Endothelial cell of hepatic sinusoid (primary cell): ENCODE measurements at regions not wholly inside any gene's neighbourhood (a gene's known extent, or its start where the extent isn't known, plus 50 kb on each side); places are given as distances from the start of the nearest gene placed in this dataset.

Experiments used
- in situ Hi-C: cut with HindIII; loops from 2 replicates; pipeline ENCODE4 v1.10.0; 2017; ENCODE audit warnings: low sequenced_read_pairs

DNA sequence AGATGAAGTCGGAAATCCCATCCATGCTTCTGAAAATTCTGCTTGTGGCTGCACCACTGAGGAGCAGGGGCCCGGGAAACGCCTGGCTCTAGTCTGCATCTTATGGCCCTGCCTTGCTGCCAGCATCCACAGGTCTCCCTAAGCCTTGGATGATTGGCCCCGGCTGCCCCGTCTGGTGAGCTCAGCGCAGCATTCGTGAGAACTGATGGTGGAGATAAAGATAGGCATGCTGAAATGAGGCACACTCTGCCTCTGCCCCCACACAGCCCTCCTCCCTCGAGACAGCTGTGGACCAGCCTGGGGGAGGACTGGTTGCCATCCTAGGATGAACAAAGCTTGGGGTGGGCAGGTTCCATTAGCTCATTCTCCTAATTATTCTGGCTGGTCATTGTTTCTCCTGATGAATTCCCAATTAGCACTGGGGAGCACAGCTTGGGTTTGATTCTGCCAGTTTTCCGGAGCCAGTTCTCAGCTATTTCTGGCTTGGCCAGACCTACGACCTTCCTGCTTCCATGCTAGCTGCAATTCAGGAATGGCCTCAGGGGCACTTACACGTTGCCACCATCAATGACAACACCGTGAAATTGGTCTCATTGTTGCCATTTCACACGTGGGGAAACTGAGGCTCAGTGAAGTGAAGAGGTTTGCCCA is 62.8 kb upstream of the CPEB4 start:
- in situ Hi-C loops = no loop called here

GRCh38 chr5:173826086-173826427 is 62.1 kb upstream of the CPEB4 start:
- in situ Hi-C loops = no loop called here

- in situ Hi-C loops = no loop called here
Measured at GRCh38 chr5:173826428-173827350, 61.5 kb upstream of the CPEB4 start.

GRCh38 chr5:173828952-173829351 is 59.2 kb upstream of the CPEB4 start:
- in situ Hi-C loops = no loop called here

DNA sequence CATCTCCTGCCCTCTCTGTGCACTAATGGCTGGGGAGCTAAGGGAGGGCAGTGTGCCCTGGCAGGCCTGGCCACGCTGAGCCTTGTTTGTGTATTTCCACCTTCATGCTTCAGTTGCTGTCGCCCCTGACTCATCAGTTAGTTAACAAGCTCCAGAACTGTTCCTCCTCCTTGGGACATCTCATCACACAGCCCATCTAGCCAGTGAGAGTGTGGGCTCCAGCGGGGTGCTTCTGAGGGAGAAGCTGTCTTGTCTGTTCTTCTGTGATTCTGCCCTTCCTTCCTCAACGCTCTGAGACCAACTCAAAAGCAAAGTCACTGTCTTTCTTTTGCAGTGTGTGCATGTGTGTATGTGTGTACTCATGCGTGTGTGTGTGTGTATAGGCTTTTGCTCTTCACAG is 58.3 kb upstream of the CPEB4 start:
- in situ Hi-C loops = no loop called here

DNA sequence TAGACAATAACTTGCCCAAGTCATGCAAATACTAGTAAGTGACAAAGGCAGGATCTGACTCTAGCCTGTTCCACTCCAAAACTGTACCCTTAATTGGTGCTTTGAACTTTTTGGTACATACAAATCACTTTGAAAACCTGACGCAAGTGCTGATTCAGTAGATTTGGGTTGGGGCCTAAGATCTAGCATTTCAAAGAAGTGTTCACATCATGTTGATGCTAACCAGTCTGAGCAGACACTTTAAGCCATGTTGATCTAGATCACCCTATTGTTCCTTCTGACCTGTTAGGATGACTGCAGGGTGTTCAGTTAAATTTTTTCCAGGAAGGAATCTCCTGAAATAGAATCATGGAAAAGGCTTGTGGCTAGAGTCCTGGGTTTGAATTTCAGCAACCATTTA is 57.7 kb upstream of the CPEB4 start:
- in situ Hi-C loops = no loop called here

DNA sequence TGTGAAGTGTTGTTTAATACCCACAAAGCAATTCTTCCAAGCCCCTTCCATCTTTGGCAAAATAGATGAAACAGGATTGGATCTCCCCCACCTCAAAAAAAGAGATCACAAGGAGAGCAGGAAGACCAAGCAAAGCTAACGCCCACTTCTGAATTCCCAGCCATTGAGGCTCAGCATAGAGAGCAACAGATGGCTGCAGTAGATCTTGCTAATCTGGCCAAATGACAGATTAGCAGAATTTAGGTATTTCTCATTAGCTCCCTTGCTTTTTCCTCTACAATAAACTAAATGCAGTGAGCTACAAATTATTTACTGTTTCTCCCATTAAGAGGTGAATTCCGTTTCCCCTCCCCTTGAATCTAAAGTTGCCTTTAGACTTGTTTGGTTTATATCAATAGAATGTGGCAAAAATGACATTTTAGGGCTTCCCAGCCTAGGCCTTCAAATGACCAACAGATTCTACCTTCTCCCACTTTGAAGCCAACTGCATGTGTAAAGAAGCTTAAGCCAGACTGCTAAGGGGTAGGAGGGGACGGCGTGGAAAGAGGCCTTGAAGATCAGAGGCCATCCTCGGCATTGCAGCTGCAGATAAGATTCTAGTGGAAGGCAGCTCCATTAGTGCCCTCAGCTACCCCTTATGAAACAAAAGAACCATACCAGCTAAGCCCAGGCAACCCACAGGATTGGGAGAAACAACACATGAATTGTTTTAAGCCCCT is 56.8 kb upstream of the CPEB4 start:
- in situ Hi-C loops = no loop called here

GRCh38 chr5:173832386-173832785 is 55.8 kb upstream of the CPEB4 start:
- in situ Hi-C loops = no loop called here

DNA sequence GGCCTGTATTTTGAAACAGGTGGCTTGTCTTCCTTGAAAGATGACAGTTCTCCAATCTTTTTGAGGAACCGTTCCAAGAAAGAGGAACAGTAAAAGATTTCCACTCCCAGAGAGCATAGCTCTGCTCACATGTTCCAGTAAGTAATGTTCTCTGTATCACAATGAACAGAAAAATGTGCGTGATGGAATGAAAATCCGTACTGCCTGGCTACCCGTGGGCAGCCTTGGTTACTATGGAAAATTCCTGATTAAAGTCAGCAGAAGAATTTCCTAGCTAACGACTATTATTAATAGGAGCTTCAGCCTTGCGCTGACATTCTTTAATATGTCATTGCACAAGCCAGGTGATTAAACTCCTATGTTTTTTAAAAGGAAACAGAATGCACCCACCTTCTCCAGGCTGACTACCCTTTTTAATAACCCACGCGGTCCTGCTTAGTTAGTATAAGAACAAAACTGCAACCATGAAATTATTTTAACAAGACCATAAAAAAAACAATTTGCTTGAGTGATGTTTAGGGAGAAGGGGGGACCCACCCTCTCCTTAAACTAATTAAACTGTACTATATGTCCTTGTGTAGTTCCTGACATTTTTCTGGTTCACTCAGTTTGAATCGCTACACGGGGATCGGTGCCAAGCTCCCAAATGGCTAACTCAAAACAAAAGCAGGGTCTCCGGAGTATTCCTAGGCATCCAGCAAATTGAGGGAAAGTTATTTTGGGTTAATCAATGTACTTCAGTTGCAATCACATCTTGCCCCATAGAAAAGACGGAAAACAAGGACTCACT is 54.8 kb upstream of the CPEB4 start:
- in situ Hi-C loops = no loop called here

DNA sequence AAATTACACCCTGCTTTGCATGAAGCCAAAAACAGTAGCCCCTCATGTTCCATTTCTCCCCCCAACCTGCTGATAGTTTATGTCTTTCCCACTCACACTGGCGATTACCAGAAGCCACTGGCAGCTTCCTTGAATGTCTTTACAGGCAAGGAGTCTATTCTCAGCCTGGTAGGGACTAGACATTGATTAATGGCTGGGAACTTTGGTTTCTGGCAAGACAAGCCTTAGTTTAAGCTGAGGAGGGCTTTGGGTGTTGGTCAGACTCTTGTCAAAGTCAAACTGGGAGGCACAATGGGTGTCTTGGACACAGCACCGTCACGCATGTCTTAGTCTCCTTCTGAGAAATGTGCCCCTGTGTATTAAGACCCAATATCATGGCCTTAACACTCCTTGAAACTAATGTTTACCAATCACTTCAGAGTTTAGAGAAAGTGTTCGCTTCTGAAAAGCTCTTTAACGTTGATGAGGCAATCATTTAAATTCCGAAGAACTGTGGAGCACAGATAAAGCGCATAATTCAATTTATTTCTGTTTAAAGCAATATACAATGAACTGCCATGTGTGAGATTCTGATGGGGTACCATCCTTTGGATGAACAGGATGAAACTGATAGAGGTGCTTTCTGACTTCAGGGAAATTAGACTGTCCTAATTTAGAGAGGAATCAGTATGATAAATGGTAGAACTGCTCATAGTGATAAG is 53.9 kb upstream of the CPEB4 start:
- in situ Hi-C loops = no loop called here

GRCh38 chr5:173835131-173835530 is 53.0 kb upstream of the CPEB4 start:
- in situ Hi-C loops = no loop called here

- in situ Hi-C loops = no loop called here
Measured at GRCh38 chr5:173835661-173836060, 52.5 kb upstream of the CPEB4 start.

- in situ Hi-C loops = no loop called here
Measured at GRCh38 chr5:173837654-173838053, 50.5 kb upstream of the CPEB4 start.
